ENCODE measurements at regions not wholly inside any gene's neighbourhood (a gene's known extent, or its start where the extent isn't known, plus 50 kb on each side); places are given as distances from the start of the nearest gene placed in this dataset.
A peak's percentile ranks its signal among the peaks of the same experiment; 100 is the strongest.
"Not testable (repeated sequence)": the region's sequence is repeated elsewhere in the genome, so short reads cannot be mapped to it uniquely, and the experiment has no call there.

DNA sequence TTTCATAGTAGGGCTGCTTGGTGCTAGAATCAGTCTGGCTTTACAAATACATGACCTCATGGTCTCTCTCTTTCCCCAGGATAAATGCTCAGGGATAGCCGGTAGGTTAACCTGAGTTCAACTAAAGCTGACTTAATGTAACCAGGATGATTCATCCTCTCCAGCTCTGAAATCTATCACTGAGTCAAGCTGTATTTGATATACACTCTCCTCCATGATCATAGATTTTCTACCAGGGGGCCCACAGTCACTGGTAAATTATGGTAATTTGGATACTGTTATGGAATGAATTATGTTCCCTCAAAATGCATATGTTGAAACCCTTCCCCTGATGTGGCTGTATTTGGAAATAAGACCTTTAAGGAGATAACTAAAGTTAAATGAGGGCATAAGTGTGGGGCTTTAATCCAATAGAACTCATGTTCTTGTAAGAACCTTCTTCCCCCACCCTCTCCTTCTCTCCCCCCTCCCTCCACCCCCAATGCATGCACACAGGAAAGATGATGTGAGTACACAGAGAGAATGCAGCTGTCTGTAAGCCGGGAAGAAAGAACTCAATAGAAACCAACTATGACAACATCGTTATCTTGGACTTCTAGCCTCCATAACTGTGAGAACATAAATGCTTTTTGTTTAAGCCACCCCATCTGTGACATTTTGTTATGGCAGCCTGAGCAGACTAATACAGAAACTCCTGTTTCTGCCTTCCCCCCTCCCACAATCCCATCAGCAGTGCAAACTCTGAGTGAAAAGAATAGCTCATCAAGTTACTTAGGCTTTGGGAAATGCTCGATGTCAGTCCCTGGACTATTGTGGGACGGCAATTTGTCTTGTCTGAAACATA is 134.9 kb upstream of the KYNU start:
- H3K4me1 Mint-ChIP-seq = no peaks in the 10 kb centered on the region
- H3K27ac Mint-ChIP-seq = no peak overlapping the region
- H3K4me3 Mint-ChIP-seq = no peak overlapping the region
- no peaks in the 10 kb centered on the region for H3K27me3 Mint-ChIP-seq
- ATAC-seq (replicated peaks) = peak; percentile 24
- peaks cover 3% of the 10 kb centered on the region for H3K9me3 Mint-ChIP-seq
- no peaks in the 10 kb centered on the region for H3K36me3 Mint-ChIP-seq (ENCODE audit: low read depth)

DNA sequence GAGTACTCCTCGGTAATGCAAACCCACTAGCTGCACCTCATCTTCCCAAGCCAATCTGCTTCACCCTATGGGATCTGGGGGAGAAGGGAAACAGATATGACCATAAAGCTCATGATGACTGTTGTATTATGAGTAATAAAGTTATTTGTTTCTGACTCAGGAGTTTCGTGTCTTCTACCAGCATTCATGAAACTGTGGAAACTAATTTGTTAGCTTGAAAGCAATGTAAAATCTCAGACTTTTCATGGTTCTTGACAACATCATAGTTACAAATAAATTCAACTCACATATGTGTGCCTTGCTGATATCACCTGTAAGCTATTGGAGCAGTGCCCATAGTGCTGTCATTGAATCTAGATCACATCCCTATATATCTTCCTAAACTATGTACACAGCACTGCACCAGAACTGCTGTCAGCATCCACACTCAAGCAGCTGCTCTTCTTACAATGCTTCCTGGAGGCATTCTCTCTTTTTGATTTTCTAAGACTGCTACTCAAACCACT is 135.6 kb upstream of the KYNU start:
- Mint-ChIP-seq H3K27ac (no peak overlapping the region), H3K9me3 (peaks cover 3% of the 10 kb centered on the region), H3K27me3 (no peaks in the 10 kb centered on the region), H3K4me3 (no peak overlapping the region), H3K36me3 (ENCODE audit: low read depth) (no peaks in the 10 kb centered on the region), H3K4me1 (no peaks in the 10 kb centered on the region)
- peak; percentile 43 for ATAC-seq (replicated peaks)

DNA sequence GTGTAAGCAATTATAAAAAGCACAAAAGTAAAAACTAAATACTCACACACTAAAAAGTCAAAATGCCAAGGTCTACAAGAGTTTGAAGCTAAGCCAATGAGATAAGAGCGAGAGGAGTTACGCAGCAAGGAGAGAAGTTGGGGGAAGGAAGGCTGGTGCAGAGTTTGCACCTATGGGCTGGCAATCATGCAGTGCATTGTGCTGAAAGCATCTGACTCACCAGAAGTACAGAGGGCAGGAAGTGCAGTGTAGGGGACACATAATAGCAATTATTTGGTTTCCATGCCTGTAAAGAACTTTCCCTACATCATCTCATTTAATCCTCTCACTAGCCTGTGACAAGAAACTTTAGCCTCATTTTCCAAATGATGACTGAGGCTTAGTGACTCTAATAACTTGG is 142.7 kb upstream of the KYNU start:
- H3K4me3 Mint-ChIP-seq = no peak overlapping the region
- no peaks in the 10 kb centered on the region for H3K9me3 Mint-ChIP-seq
- H3K36me3 Mint-ChIP-seq (ENCODE audit: low read depth) = no peaks in the 10 kb centered on the region
- no peak for ATAC-seq (replicated peaks)
- H3K27ac Mint-ChIP-seq = no peak overlapping the region
- no peaks in the 10 kb centered on the region for H3K4me1 Mint-ChIP-seq
- H3K27me3 Mint-ChIP-seq = no peaks in the 10 kb centered on the region

DNA sequence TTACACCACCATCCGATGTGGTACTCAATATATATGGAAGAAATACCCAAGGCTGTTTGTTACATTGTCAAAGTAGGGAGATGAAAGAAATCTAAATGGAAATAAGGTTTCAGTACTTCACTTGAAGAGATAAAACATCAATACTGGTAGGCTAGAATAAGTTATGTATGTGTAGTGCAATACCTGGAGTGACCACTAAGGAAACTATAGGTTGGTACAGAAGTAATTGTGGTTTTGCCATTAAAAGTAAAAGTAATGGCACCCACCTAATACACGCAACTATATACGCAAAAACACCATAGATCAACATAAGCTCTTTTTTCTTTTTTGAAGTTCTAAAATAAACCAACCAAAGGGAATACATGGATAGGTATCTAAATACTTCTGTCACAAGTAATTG is 143.2 kb upstream of the KYNU start:
- Mint-ChIP-seq H3K4me3 (no peak overlapping the region), H3K27me3 (no peaks in the 10 kb centered on the region), H3K36me3 (ENCODE audit: low read depth) (no peaks in the 10 kb centered on the region), H3K9me3 (no peaks in the 10 kb centered on the region), H3K4me1 (no peaks in the 10 kb centered on the region), H3K27ac (no peak overlapping the region)
- ATAC-seq (replicated peaks) = no peak

DNA sequence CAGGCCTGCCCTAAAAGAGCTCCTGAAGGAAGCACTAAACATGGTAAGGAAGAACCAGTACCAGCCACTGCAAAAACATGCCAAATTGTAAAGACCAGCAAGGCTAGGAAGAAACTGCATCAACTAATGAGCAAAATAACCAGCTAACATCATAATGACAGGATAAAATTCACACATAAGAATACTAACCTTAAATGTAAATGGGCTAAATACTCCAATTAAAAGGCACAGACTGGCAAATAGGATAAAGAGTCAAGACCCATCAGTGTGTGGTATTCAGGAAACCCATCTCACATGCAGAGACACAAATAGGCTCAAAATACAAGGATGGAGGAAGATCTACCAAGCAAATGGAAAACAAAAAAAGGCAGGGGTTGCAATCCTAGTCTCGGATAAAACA is 147.7 kb upstream of the KYNU start:
- H3K36me3 Mint-ChIP-seq (ENCODE audit: low read depth); H3K27me3 Mint-ChIP-seq; H3K27ac Mint-ChIP-seq; H3K9me3 Mint-ChIP-seq; H3K4me3 Mint-ChIP-seq; H3K4me1 Mint-ChIP-seq; ATAC-seq (replicated peaks): not testable (repeated sequence)

DNA sequence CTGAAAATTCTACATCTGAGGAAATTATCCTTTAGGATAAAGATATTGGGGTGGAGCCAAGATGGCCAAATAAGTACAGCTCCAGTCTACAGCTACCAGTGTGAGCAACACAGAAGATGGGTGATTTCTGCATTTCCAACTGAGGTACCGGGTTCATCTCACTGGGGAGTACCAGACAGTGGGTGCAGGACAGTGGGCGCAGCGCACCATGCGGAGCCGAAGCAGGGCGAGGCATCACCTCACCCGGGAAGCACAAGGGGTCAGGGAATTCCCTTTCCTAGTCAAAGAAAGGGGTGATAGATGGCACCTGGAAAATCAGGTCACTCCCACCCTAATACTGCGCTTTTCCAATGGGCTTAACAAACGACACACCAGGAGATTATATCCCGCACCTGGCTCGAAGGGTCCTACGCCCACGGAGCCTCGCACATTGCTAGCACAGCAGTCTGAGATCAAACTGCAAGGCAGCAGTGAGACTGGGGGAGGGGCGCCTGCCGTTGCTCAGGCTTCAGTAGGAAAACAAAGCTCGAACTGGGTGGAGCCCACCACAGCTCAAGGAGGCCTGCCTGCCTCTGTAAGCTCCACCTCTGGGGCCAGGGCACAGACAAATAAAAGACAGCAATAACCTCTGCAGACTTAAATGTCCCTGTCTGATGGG is 149.5 kb upstream of the KYNU start:
- H3K27me3 Mint-ChIP-seq, H3K4me3 Mint-ChIP-seq: not testable (repeated sequence)

DNA sequence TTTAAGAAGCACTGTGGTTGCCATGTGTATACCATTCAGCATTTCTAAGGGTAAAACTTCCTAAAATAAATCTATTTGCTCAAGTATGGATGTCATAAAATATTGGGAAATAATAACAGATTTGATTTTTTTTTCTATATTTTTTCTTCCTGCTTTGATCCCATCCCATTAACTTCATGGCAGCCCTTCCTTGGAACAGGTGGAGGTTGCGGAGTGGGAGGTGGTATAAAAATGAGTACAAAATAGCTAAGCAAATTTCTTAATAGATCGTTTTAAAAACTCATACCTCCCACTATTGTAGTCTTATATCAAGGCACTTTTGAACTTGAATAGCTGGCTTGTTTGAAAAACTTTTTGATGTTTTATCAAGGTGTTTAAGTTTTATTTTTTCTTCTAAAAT is 152.1 kb upstream of the KYNU start:
- Mint-ChIP-seq H3K27ac (no peak overlapping the region), H3K27me3 (no peaks in the 10 kb centered on the region), H3K4me3 (no peak overlapping the region), H3K36me3 (ENCODE audit: low read depth) (no peaks in the 10 kb centered on the region), H3K9me3 (no peaks in the 10 kb centered on the region), H3K4me1 (no peaks in the 10 kb centered on the region)
- no peak for ATAC-seq (replicated peaks)

More for the DNA sequence above, 149.5 kb upstream of the KYNU start:
- not testable (repeated sequence) for H3K9me3 Mint-ChIP-seq; H3K27ac Mint-ChIP-seq; H3K36me3 Mint-ChIP-seq (ENCODE audit: low read depth); ATAC-seq (replicated peaks); H3K4me1 Mint-ChIP-seq

DNA sequence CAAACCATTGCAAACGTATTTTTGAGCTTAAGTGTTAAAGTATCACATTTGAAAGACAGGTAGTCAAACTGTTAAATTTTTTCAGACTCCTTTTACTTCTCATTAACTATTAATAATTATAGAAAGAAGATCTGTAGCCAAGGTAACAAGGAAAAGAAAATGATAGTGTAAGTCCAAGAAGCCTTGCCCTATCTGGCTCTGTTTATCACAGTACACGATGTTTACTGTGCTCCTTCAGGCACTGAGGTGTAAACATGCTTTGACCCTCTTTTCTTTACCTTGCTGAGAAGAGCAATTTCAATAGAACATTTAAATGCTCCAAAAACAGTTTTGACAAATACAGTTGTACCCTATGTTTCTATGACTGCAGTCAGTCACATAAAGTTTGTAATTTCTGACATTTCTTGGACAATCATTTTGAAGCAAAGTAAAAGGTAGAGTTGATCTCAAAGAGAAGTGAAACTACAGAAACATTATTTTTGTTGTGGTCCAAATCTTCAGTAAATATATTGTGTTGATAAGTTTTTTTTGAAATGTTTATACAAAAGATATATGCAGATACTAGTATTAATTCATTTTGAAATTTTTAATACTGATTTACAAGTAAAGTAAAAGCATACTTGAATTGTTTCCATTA is 152.6 kb upstream of the KYNU start:
- Mint-ChIP-seq H3K27ac (no peak overlapping the region), H3K27me3 (no peaks in the 10 kb centered on the region), H3K4me3 (no peak overlapping the region), H3K9me3 (no peaks in the 10 kb centered on the region), H3K36me3 (ENCODE audit: low read depth) (no peaks in the 10 kb centered on the region), H3K4me1 (no peaks in the 10 kb centered on the region)
- ATAC-seq (replicated peaks) = no peak

DNA sequence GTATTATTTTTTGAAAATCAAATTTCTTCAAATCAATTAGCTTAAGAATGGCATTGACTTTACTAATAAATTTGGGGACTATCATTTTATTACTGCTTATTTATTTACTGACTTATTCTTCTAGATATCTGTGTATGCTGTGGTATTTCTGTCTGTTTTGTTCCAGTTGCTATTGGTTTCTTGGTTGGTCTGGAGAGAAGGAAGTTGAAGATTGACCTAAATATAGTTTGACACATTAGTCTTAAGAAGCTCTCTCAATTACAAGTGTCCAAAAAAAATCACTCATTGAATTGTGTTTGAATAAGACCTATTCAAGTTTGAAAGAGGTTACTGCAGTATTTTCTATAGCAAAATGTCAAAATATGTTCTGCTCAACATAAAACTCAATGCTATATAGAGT is 153.3 kb upstream of the KYNU start:
- ATAC-seq (replicated peaks) = no peak
- no peaks in the 10 kb centered on the region for H3K36me3 Mint-ChIP-seq (ENCODE audit: low read depth)
- H3K4me1 Mint-ChIP-seq = no peaks in the 10 kb centered on the region
- H3K27me3 Mint-ChIP-seq = no peaks in the 10 kb centered on the region
- no peaks in the 10 kb centered on the region for H3K9me3 Mint-ChIP-seq
- no peak overlapping the region for H3K27ac Mint-ChIP-seq
- no peak overlapping the region for H3K4me3 Mint-ChIP-seq

DNA sequence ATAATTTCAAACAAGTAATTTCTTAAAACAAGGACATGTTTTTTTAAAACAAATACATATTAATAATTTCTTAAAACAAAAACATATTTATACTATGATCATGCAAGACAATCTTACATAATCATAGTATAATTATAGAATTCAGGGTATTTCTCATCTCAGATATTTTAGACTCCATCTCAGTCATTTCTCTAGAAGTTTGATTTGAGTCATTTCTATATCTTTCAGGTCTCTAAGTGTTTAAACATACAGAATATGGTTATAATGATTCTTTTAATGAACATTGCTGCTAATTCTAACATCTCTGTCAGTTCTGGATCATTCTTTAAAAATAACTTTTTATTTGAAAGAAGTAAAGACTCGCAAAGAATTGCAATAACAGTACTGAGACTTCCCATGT is 154.2 kb upstream of the KYNU start:
- H3K4me1 Mint-ChIP-seq = no peaks in the 10 kb centered on the region
- H3K4me3 Mint-ChIP-seq = no peak overlapping the region
- no peak for ATAC-seq (replicated peaks)
- H3K27ac Mint-ChIP-seq = no peak overlapping the region
- H3K9me3 Mint-ChIP-seq = peaks cover 4% of the 10 kb centered on the region
- no peaks in the 10 kb centered on the region for H3K36me3 Mint-ChIP-seq (ENCODE audit: low read depth)
- no peaks in the 10 kb centered on the region for H3K27me3 Mint-ChIP-seq

DNA sequence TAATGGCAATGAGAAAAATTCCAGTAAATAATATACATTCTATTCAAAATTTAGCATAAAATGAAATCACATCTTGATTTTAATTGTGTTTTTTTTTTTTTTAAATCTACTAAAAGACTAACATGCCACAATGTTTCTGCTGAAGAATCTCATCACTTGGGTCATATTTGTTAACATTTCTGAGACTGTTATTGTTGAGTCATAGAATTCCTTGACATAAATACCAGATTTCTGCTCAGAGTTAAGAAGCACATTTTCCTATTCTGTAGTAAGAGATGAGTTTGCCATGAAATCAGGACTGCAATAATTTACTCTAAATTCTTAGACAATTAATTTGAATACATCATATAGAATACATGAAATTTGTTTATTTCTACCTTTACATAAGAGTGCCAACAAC is 154.9 kb upstream of the KYNU start:
- Mint-ChIP-seq H3K36me3 (ENCODE audit: low read depth) (no peaks in the 10 kb centered on the region), H3K27me3 (no peaks in the 10 kb centered on the region), H3K4me3 (no peak overlapping the region), H3K4me1 (no peaks in the 10 kb centered on the region), H3K27ac (no peak overlapping the region), H3K9me3 (peaks cover 4% of the 10 kb centered on the region)
- no peak for ATAC-seq (replicated peaks)

DNA sequence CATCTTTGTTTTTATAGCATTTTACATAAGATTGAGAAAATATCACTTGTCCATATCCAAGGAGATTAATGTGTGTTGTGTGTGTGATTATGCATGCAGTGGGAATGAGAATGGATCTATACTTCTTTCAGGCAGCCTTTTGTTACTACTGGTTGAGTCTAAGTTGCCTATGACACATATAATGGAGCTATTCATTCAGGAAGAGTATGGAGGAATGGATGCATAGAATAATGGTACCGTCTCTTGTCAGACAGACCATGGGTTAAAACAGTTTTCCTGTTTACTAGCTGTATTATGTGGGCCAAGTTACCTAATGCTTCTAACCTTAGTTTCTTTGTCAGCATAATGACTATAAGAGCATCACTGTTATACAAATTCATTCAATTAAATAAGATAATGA is 155.4 kb upstream of the KYNU start:
- no peaks in the 10 kb centered on the region for H3K4me1 Mint-ChIP-seq
- no peak overlapping the region for H3K27ac Mint-ChIP-seq
- ATAC-seq (replicated peaks) = no peak
- peaks cover 4% of the 10 kb centered on the region for H3K9me3 Mint-ChIP-seq
- no peaks in the 10 kb centered on the region for H3K36me3 Mint-ChIP-seq (ENCODE audit: low read depth)
- H3K4me3 Mint-ChIP-seq = no peak overlapping the region
- H3K27me3 Mint-ChIP-seq = no peaks in the 10 kb centered on the region

DNA sequence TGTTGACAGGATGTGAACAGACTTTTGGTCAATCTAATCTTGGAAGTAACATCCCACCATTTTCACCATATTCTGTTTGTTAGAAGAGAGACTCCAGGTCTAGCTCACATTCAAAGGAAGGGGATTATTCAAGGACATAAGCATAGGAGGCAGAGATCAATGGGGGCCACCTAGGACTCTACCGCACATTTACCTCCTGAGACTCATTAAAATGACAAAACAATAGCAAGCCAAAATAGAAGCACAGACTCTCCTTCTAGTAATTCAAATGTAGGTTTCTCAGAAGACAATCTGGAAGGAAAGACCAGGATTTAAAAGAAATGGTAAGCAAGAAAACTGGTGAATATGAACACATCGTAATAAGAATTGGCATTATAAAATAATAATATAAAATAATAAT is 156.4 kb upstream of the KYNU start:
- no peaks in the 10 kb centered on the region for H3K4me1 Mint-ChIP-seq
- no peak for ATAC-seq (replicated peaks)
- no peak overlapping the region for H3K27ac Mint-ChIP-seq
- peaks cover 4% of the 10 kb centered on the region for H3K9me3 Mint-ChIP-seq
- no peaks in the 10 kb centered on the region for H3K36me3 Mint-ChIP-seq (ENCODE audit: low read depth)
- H3K27me3 Mint-ChIP-seq = no peaks in the 10 kb centered on the region
- no peak overlapping the region for H3K4me3 Mint-ChIP-seq

DNA sequence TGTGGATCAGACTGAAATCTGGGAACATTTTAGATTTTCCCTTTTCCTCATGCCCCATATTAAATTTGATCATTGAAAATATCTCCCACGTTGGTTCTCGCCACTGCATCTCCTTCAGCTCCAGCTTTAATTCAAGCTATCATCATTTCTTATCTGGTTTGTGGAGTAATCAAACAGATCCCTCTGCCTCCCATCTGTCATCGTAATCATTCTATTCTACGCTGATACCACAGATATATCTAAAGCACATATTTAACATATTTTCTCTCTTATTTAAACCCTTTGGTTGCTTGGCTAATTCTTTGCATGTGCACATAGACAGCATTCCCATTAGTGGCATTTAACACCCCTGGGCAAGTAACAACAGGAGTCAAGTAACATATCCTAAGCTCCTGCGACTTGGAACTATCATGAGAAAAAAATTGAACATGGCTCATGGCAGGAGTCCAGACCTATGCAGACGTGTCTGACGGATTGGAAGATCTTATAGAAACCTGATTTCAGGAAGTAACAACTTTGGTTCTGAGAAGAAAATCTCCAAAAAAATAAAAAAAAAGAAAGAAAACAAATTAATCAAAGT is 158.8 kb upstream of the KYNU start:
- H3K27me3 Mint-ChIP-seq = no peaks in the 10 kb centered on the region
- H3K27ac Mint-ChIP-seq = no peak overlapping the region
- no peaks in the 10 kb centered on the region for H3K36me3 Mint-ChIP-seq (ENCODE audit: low read depth)
- H3K4me1 Mint-ChIP-seq = no peaks in the 10 kb centered on the region
- ATAC-seq (replicated peaks) = no peak
- H3K9me3 Mint-ChIP-seq = peaks cover 4% of the 10 kb centered on the region
- no peak overlapping the region for H3K4me3 Mint-ChIP-seq
